SK-N-SH (cell line): ENCODE measurements at regions not wholly inside any gene's neighbourhood (a gene's known extent, or its start where the extent isn't known, plus 50 kb on each side); places are given as distances from the start of the nearest gene placed in this dataset.

Source experiments
- CTCF ChIA-PET: fragments of 300-600, 350-600 bp; formaldehyde crosslinking; extraction: SDS; loops from one replicate; lab custom pipeline; 2021; lab: Yijun Ruan, JAX
- POLR2A ChIA-PET: fragments of 350-600 bp; sonication (Branson Sonifier 250); formaldehyde crosslinking; extraction: SDS; loops from one replicate; lab custom pipeline; 2020; ENCODE audit warnings: antibody characterized with exemption, inconsistent platforms; lab: Yijun Ruan, JAX
- DNase-seq: peaks from one replicate; pipeline ENCODE4 v3.0.0; 2012
- H2AFZ ChIP-seq: fragments of 200-600 bp; sonication (generic); 2 replicates; pipeline ENCODE4 v1.8.1; 2016; ENCODE audit warnings: antibody characterized with exemption, mild to moderate bottlenecking, low read depth
- H3F3A ChIP-seq: fragments of 200-600 bp; sonication (generic); replicated peaks from 2 replicates; pipeline ENCODE3; 2016; ENCODE audit warnings: antibody characterized with exemption, mild to moderate bottlenecking; ENCODE audit not compliant: insufficient read depth
- H3K27ac ChIP-seq, 2 experiments: fragments of 200-500 bp in 1 of 2; fragments of 200-600 bp in 1 of 2; sonication (Bioruptor generic) in 1 of 2; sonication (generic), shearing (Covaris generic) in 1 of 2; 2 replicates each; pipeline versions ENCODE4 v1.5.1 to v1.6.1; 2014 to 2016; ENCODE audit warnings: low read depth in 2 of 2, inconsistent platforms in 1 of 2, low read length in 1 of 2, mild to moderate bottlenecking in 1 of 2, mixed read lengths in 1 of 2
- H3K27me3 ChIP-seq: fragments of 200-600 bp; sonication (generic), shearing (Covaris generic); 2 replicates; pipeline ENCODE4 v1.6.1; 2016; ENCODE audit warnings: mixed run types; ENCODE audit not compliant: insufficient read depth
- H3K36me3 ChIP-seq, 2 experiments: fragments of 200-500 bp in 1 of 2; fragments of 200-600 bp in 1 of 2; sonication (Bioruptor generic) in 1 of 2; sonication (generic) in 1 of 2; replicated peaks in 1 of 2; 2 replicates each; pipeline versions ENCODE3 to v1.5.1; 2014 to 2016; ENCODE audit warnings: low read length in 1 of 2, mild to moderate bottlenecking in 1 of 2; ENCODE audit not compliant: insufficient read depth in 2 of 2, control insufficient read depth in 1 of 2
- H3K4me1 ChIP-seq, 2 experiments: fragments of 200-500 bp in 1 of 2; fragments of 200-600 bp in 1 of 2; sonication (Bioruptor generic) in 1 of 2; sonication (generic), shearing (Covaris generic) in 1 of 2; 2 replicates each; pipeline versions ENCODE4 v1.5.1 to v1.6.1; 2014 to 2016; ENCODE audit warnings: low read depth in 1 of 2, low read length in 1 of 2, mixed run types in 1 of 2; ENCODE audit not compliant: insufficient read depth in 2 of 2, control insufficient read depth in 1 of 2
- H3K4me2 ChIP-seq: fragments of 200-600 bp; sonication (generic), shearing (Covaris generic); 2 replicates; pipeline ENCODE4 v1.6.1; 2017; ENCODE audit warnings: mixed run types
- H3K4me3 ChIP-seq, 2 experiments: fragments of 200-500 bp in 1 of 2; fragments of 200-600 bp in 1 of 2; sonication (Bioruptor generic) in 1 of 2; sonication (generic), shearing (Covaris generic) in 1 of 2; 2 replicates each; pipeline versions ENCODE4 v1.5.1 to v1.8.1; 2014 to 2016; ENCODE audit warnings: low read depth in 2 of 2, inconsistent platforms in 1 of 2, low read length in 1 of 2, mild to moderate bottlenecking in 1 of 2, mixed read lengths in 1 of 2, moderate library complexity in 1 of 2
- H3K79me2 ChIP-seq: fragments of 200-600 bp; sonication (generic); 2 replicates; pipeline ENCODE4 v1.8.1; 2017; ENCODE audit warnings: mild to moderate bottlenecking; ENCODE audit not compliant: insufficient read depth
- H3K9ac ChIP-seq: fragments of 200-600 bp; sonication (generic); 2 replicates; pipeline ENCODE4 v1.6.1; 2017; ENCODE audit warnings: mixed run types
- H3K9me2 ChIP-seq: fragments of 200-600 bp; sonication (generic); 2 replicates; pipeline ENCODE4 v1.6.1; 2017; ENCODE audit warnings: mixed run types
- H3K9me3 ChIP-seq: fragments of 200-600 bp; sonication (generic); 2 replicates; pipeline ENCODE4 v1.6.1; 2017; ENCODE audit warnings: mixed run types, mild to moderate bottlenecking, moderate library complexity
- H4K20me1 ChIP-seq: fragments of 200-600 bp; sonication (generic); 2 replicates; pipeline ENCODE4 v1.6.1; 2017; ENCODE audit warnings: mild to moderate bottlenecking, mixed run types; ENCODE audit not compliant: insufficient read depth
- CHD2 ChIP-seq: fragments of 150-350 bp; IDR thresholded peaks from 2 replicates; pipeline ENCODE4 v1.6.1; 2018; ENCODE audit warnings: low read length; ENCODE audit not compliant: partially characterized antibody
- ELF1 ChIP-seq: IDR thresholded peaks from 2 replicates; pipeline ENCODE4 v1.4.0; 2012
- EP300 ChIP-seq, 2 experiments: IDR thresholded peaks; 2 replicates each; pipeline versions ENCODE4 v1.4.0 to v1.6.1; 2012; ENCODE audit warnings: borderline replicate concordance in 1 of 2, low read depth in 1 of 2, low read length in 1 of 2
- EZH2phosphoT487 ChIP-seq: fragments of 200-600 bp; sonication (generic); IDR thresholded peaks from 2 replicates; pipeline ENCODE4 v1.6.1; 2017; ENCODE audit warnings: low read depth, mixed run types, mild to moderate bottlenecking, antibody characterized with exemption, moderate library complexity, borderline replicate concordance
- FOSL2 ChIP-seq: IDR thresholded peaks from 2 replicates; pipeline ENCODE4 v1.4.0; 2012; ENCODE audit warnings: low read depth, mild to moderate bottlenecking, moderate library complexity, borderline replicate concordance
- FOXJ3 ChIP-seq: sonication (generic); formaldehyde crosslinking; IDR thresholded peaks from 2 replicates; pipeline ENCODE4 v1.5.1; 2020; ENCODE audit warnings: mild to moderate bottlenecking, missing genetic modification reagents
- FOXM1 ChIP-seq: IDR thresholded peaks from 2 replicates; pipeline ENCODE4 v1.4.0; 2012; ENCODE audit warnings: low read depth, mild to moderate bottlenecking
- GABPA ChIP-seq: IDR thresholded peaks from 2 replicates; pipeline ENCODE4 v1.4.0; 2012; ENCODE audit warnings: low read depth, mild to moderate bottlenecking
- GATA2 ChIP-seq: sonication (generic); formaldehyde crosslinking; IDR thresholded peaks from 2 replicates; pipeline ENCODE4 v1.5.0; 2020; ENCODE audit warnings: mild to moderate bottlenecking, missing genetic modification reagents
- IRF3 ChIP-seq: fragments of 150-350 bp; IDR thresholded peaks from 2 replicates; pipeline ENCODE4 v1.6.1; 2016; ENCODE audit warnings: mild to moderate bottlenecking, low read depth, low read length
- JUND ChIP-seq: IDR thresholded peaks from 2 replicates; pipeline ENCODE4 v1.4.0; 2012
- MAX ChIP-seq: IDR thresholded peaks from 2 replicates; pipeline ENCODE4 v1.4.0; 2012; ENCODE audit warnings: low read depth
- MEF2A ChIP-seq: IDR thresholded peaks from 2 replicates; pipeline ENCODE4 v1.4.0; 2012; ENCODE audit warnings: low read depth, borderline replicate concordance
- MXI1 ChIP-seq: IDR thresholded peaks from 2 replicates; pipeline ENCODE4 v1.6.1; 2012; ENCODE audit warnings: mild to moderate bottlenecking, low read depth, low read length, improper control_type of control experiment
- NFIC ChIP-seq: IDR thresholded peaks from 2 replicates; pipeline ENCODE4 v1.4.0; 2012; ENCODE audit warnings: borderline replicate concordance
- NRF1 ChIP-seq: IDR thresholded peaks from 2 replicates; pipeline ENCODE4 v1.6.1; 2012; ENCODE audit warnings: low read depth, mild to moderate bottlenecking, low read length
- POLR2AphosphoS5 ChIP-seq: IDR thresholded peaks from 2 replicates; pipeline ENCODE4 v1.6.1; 2012; ENCODE audit warnings: low read depth, low read length
- RAD21 ChIP-seq: IDR thresholded peaks from 2 replicates; pipeline ENCODE4 v1.6.1; 2012; ENCODE audit warnings: mild to moderate bottlenecking, low read length
- RCOR1 ChIP-seq: fragments of 150-350 bp; IDR thresholded peaks from 2 replicates; pipeline ENCODE4 v1.6.1; 2017; ENCODE audit warnings: antibody characterized with exemption, low read length
- RFX5 ChIP-seq: IDR thresholded peaks from 2 replicates; pipeline ENCODE4 v1.6.1; 2012; ENCODE audit warnings: mild to moderate bottlenecking, improper control_type of control experiment, low read length
- RXRA ChIP-seq: IDR thresholded peaks from 2 replicates; pipeline ENCODE4 v1.4.0; 2012; ENCODE audit warnings: low read depth, mild to moderate bottlenecking, borderline replicate concordance
- SMC3 ChIP-seq: IDR thresholded peaks from 2 replicates; pipeline ENCODE4 v1.6.1; 2012; ENCODE audit warnings: low read depth, low read length, improper control_type of control experiment
- TAF1 ChIP-seq: IDR thresholded peaks from 2 replicates; pipeline ENCODE4 v1.6.1; 2012; ENCODE audit warnings: low read depth, mild to moderate bottlenecking, low read length, moderate library complexity, borderline replicate concordance
- TCF12 ChIP-seq: IDR thresholded peaks from 2 replicates; pipeline ENCODE4 v1.4.0; 2012
- YY1 ChIP-seq: IDR thresholded peaks from 2 replicates; pipeline ENCODE4 v1.4.0; 2012; ENCODE audit warnings: low read depth, mild to moderate bottlenecking
- WGBS: methylation state at CpG from one replicate; pipeline ENCODE4 v1.1.6; 2017; ENCODE audit warnings: low lambda C conversion rate; 5-methylcytosine and 5-hydroxymethylcytosine counted together
- TF ChIP-seq, protein P1 (sequence below): IDR thresholded peaks from 2 replicates; pipeline ENCODE4 v1.4.0; 2012; ENCODE audit warnings: low read depth, borderline replicate concordance

DNA sequence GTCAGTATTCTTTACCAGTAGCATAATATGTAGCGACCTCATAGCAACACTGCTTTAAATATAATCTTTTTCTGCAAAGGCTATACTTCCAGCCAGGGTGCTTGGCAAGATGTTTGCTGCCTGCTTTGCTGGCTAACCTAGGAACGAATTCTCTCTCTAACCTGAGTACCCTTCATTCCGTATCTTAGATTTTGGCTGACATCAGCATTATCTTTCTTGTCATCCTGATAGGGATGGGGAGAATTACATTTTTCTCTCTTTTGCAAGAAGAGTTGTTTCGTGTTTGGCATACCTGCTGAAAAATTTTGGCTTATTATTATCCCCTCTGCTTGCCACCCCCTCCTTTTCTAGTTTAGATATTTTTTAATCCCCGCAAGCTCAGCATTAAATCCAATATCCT lies 91.2 kb upstream of the CLMP start:
- peaks cover 0 to 3% of the 10 kb centered on the region in 2 experiments; a peak in 1 of 4 replicates for H3K4me1 ChIP-seq
- H2AFZ ChIP-seq: no peak overlapping the region
- H3K9me2 ChIP-seq: no peaks in the 10 kb centered on the region
- DNase-seq: no peak
- no peaks in the 10 kb centered on the region for H3K79me2 ChIP-seq
- WGBS: 67% methylated on average over 5 of the region's 5 CpGs
- no peaks in the 10 kb centered on the region for H4K20me1 ChIP-seq
- H3K27ac ChIP-seq: no peak overlapping the region
- H3K9me3 ChIP-seq: no peaks in the 10 kb centered on the region
- no peaks in the 10 kb centered on the region for H3F3A ChIP-seq
- no peak overlapping the region for H3K9ac ChIP-seq
- TF ChIP-seq MEF2A: no peak
- no peak for TF ChIP-seq RCOR1
- TF ChIP-seq GABPA: no peak
- no peak for TF ChIP-seq GATA2
- TF ChIP-seq EP300 (IDR thresholded peaks at IDR 0.05; ENCODE audit: borderline replicate concordance in 1 of 2, low read depth in 1 of 2, low read length in 1 of 2): no peak
- TF ChIP-seq EZH2phosphoT487: no peak
- TF ChIP-seq IRF3: no peak
- no peak for TF ChIP-seq RAD21
- TF ChIP-seq POLR2AphosphoS5: no peak
- ChIA-PET CTCF (interaction anchor here (0.8 to 2.6 kb wide), 7 partner anchors 14 to 192 kb away, joined by 3 to 9 read pairs (median 5); no protein-coding TSS in a partner anchor), POLR2A (no interaction called here)
- no peak overlapping the region for H3K4me2 ChIP-seq
- no peaks in the 10 kb centered on the region for H3K36me3 ChIP-seq
- no peaks in the 10 kb centered on the region for H3K27me3 ChIP-seq
- no peak overlapping the region for H3K4me3 ChIP-seq

DNA sequence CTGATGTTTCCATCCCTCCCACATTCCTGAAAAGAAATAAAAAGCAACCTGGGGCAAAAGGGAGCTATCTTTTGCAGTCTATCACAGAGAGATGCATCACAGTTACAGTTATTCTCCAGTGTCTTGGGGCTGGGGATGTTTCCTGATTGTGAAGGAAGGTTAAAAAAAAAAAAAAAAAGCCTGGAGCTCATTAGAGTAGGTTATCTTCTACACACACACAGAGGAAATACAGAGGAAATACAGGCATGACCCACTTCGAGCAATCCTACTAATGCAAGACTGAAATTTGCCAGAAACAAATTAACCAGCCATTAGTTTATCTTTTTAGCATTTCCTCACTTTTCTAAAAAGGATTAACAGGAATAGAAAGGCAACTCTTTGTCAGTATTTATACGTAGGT lies 89.4 kb upstream of the CLMP start:
- Histone ChIP-seq H3K4me3 (no peak overlapping the region), H3K9me2 (no peaks in the 10 kb centered on the region), H3K27me3 (no peaks in the 10 kb centered on the region), H3K4me1 (peaks cover 0 to 3% of the 10 kb centered on the region in 2 experiments; a peak in 1 of 4 replicates), H2AFZ (no peak overlapping the region), H3K27ac (peak overlapping the region in 1 of 2 experiments; percentile 44; a peak in 2 of 4 replicates), H3F3A (no peaks in the 10 kb centered on the region), H3K9me3 (no peaks in the 10 kb centered on the region), H3K9ac (no peak overlapping the region), H3K79me2 (no peaks in the 10 kb centered on the region), H3K4me2 (no peak overlapping the region), H3K36me3 (no peaks in the 10 kb centered on the region), H4K20me1 (no peaks in the 10 kb centered on the region)
- peak; percentile 77 for DNase-seq
- POLR2A ChIA-PET: interaction anchor here (0.6 kb wide), 1 partner anchor 26 kb away, joined by 4 read pairs; no protein-coding TSS in a partner anchor
- CTCF ChIA-PET: interaction anchor here (0.7 to 3.0 kb wide), 11 partner anchors 16 to 194 kb away, joined by 3 to 12 read pairs (median 3); no protein-coding TSS in a partner anchor
- 49% methylated on average over 2 of the region's 2 CpGs for WGBS
- TF ChIP-seq RCOR1 (peak; percentile 75), FOSL2 (no peak), MXI1 (no peak; the same call in 1 of the 2 replicates), FOXM1 (no peak), JUND (no peak), TCF12 (peak; percentile 45), CHD2 (no peak), MAX (no peak), RFX5 (no peak), SMC3 (no peak), MEF2A (no peak), YY1 (no peak), POLR2AphosphoS5 (no peak), EZH2phosphoT487 (no peak), NRF1 (no peak), EP300 (IDR thresholded peaks at IDR 0.05; ENCODE audit: borderline replicate concordance in 1 of 2, low read depth in 1 of 2, low read length in 1 of 2) (peak in 1 of 2 experiments; percentile 79; a peak in 2 of 4 replicates), GABPA (no peak), TAF1 (no peak), FOXJ3 (CRISPR knock-in tag) (no peak), NFIC (no peak), RXRA (no peak), RAD21 (0 out of 2 replicates have a peak, but pooled peaks have one; percentile 13), ELF1 (no peak)
- TF ChIP-seq, protein P1, sequence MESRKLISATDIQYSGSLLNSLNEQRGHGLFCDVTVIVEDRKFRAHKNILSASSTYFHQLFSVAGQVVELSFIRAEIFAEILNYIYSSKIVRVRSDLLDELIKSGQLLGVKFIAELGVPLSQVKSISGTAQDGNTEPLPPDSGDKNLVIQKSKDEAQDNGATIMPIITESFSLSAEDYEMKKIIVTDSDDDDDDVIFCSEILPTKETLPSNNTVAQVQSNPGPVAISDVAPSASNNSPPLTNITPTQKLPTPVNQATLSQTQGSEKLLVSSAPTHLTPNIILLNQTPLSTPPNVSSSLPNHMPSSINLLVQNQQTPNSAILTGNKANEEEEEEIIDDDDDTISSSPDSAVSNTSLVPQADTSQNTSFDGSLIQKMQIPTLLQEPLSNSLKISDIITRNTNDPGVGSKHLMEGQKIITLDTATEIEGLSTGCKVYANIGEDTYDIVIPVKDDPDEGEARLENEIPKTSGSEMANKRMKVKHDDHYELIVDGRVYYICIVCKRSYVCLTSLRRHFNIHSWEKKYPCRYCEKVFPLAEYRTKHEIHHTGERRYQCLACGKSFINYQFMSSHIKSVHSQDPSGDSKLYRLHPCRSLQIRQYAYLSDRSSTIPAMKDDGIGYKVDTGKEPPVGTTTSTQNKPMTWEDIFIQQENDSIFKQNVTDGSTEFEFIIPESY: no peak
